Neuron (in vitro differentiated cells): ENCODE measurements at regions not wholly inside any gene's neighbourhood (a gene's known extent, or its start where the extent isn't known, plus 50 kb on each side); places are given as distances from the start of the nearest gene placed in this dataset.

Experiments
- H2AFZ ChIP-seq: one replicate; pipeline ENCODE4 v1.6.1; 2013; ENCODE audit warnings: low read depth, mild to moderate bottlenecking, inconsistent platforms, low read length, moderate library complexity
- H3K27me3 ChIP-seq: one replicate; pipeline ENCODE4 v1.6.1; 2013; ENCODE audit warnings: low read length; ENCODE audit not compliant: insufficient read depth
- H3K36me3 ChIP-seq: one replicate; pipeline ENCODE4 v1.6.1; 2013; ENCODE audit warnings: low read length; ENCODE audit not compliant: insufficient read depth
- H3K4me1 ChIP-seq: one replicate; pipeline ENCODE4 v1.6.1; 2013; ENCODE audit warnings: low read length; ENCODE audit not compliant: insufficient read depth
- H3K4me3 ChIP-seq: 2 replicates; pipeline ENCODE4 v1.5.1; 2013; ENCODE audit warnings: mild to moderate bottlenecking, low read length, moderate library complexity
- H3K9me3 ChIP-seq: one replicate; pipeline ENCODE4 v1.6.1; 2013; ENCODE audit warnings: low read length

DNA sequence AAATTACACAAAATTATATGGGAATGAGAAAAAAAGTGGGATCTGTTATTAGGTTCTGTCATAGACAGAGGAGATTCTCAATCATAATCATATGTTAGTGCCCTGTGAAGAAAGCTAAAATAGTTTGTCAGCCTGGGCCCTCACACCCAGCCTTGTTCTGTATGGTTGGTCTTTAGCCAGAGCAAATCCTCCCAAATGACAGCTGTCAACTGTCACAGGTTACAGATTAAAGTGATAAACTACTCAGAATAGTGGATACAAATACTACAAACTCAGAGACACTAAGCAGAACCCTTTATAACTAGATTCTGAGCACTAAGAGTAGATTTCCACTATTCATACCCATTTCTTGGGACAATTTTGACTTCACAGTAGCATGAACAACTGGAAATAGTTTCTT lies 405.0 kb upstream of the MEF2C start:
- H3K4me3 ChIP-seq: no peak overlapping the region
- H3K27me3 ChIP-seq: no peaks in the 10 kb centered on the region
- no peaks in the 10 kb centered on the region for H3K36me3 ChIP-seq
- peaks cover 2% of the 10 kb centered on the region for H3K4me1 ChIP-seq
- H2AFZ ChIP-seq: no peak overlapping the region
- no peaks in the 10 kb centered on the region for H3K9me3 ChIP-seq

DNA sequence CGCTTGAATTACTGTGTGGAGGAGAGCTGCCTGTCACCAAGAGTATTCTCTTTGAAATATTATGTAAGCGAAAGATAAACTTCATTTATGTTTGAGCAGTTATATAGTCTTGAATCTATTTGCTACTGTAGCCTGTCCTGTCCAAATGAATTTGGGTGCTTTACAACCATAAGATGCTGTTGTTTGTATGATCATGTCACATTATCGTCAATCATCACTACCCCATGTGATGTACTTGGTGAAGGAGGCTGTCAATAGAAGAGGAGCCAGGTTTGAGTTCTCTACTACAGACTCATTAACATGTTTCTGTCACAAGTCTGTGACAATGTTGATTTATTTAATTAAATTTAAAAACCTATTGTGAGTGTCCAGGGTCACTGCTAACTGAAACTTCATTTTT lies 403.3 kb upstream of the MEF2C start:
- no peak overlapping the region for H2AFZ ChIP-seq
- H3K4me1 ChIP-seq: peaks cover 9% of the 10 kb centered on the region
- H3K4me3 ChIP-seq: no peak overlapping the region
- no peaks in the 10 kb centered on the region for H3K9me3 ChIP-seq
- no peaks in the 10 kb centered on the region for H3K27me3 ChIP-seq
- no peaks in the 10 kb centered on the region for H3K36me3 ChIP-seq

DNA sequence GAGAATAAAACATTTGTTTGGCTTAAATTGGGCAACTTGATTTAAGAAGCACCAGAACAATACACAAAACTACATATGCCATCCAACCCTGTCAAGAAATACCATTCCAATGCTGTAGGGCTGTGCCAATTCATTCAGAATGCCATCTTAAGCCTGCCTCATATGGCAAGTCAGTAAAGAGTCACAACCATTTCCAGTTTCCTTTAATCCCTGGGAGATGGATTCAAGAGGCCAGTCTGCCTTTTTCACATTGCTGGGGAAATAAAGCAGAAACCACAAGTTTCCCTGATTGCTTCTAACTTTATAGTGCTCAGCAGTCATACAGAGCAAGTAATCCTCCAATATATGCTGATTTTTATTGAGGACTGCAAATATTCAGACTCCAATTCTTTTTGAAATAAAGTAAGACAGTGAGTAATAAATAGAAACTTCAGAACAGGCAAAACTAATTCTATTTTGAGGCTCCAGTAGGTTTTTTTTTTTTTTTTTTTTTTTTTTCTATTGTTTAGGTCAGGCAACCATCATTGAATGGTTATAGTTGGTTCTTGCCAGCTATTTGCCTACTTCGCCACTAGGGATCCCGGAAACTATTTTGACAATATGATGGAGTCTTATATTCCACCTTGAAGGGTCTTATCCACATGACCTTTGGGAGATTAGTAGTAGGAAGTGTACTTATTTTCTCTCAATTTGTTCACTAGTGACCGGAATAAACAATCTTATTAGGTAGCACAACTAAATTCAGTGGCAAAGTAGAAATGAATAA lies 400.9 kb upstream of the MEF2C start:
- Histone ChIP-seq H3K4me3 (no peak overlapping the region), H3K36me3 (no peaks in the 10 kb centered on the region), H3K27me3 (no peaks in the 10 kb centered on the region), H2AFZ (no peak overlapping the region), H3K4me1 (peaks cover 7% of the 10 kb centered on the region), H3K9me3 (no peaks in the 10 kb centered on the region)

DNA sequence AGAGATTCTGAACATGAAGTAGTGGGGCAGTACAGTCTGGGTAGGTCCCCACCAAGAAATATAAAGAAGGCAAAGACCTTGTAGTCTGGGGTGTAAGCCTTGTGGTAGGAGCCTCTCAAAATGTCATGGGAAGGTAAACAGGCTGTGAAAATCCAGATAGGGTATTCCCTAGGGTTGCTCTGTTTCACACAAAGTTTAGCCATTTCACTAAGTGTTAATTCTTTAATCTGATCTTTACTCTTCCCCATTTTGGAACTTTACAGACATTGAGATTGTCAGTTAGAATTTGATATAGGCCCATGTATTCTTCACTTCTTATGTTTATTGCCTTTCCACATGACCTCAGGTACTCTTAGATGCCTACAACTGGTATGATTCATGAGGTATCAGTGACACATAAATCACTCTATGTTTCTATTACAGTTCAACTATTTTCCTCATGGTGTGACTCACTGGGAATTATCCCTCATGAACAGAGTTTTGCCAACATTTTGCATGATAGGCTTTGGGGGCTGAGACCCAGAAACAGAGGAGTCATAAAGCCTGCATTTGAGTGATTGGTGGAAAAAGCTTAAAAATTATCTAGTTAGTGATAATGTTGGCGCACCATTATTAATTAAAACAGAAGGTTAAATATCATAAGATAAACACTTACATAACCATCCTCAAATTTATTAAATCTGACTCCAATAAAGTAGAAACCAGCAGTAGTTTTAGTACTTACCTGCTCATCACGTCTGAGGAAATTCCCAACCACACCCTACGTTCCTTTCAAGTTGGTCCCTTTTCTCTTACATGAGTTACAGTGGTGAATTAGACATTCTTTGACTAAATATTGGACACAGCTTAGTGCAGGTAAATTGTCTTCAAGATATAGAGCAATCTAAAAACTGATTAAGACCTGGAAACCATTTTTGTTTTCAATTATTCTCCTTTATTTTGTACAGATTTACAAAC lies 399.8 kb upstream of the MEF2C start:
- Histone ChIP-seq H3K4me3 (no peak overlapping the region), H3K27me3 (no peaks in the 10 kb centered on the region), H3K4me1 (peaks cover 7% of the 10 kb centered on the region), H3K36me3 (no peaks in the 10 kb centered on the region), H2AFZ (no peak overlapping the region), H3K9me3 (no peaks in the 10 kb centered on the region)

DNA sequence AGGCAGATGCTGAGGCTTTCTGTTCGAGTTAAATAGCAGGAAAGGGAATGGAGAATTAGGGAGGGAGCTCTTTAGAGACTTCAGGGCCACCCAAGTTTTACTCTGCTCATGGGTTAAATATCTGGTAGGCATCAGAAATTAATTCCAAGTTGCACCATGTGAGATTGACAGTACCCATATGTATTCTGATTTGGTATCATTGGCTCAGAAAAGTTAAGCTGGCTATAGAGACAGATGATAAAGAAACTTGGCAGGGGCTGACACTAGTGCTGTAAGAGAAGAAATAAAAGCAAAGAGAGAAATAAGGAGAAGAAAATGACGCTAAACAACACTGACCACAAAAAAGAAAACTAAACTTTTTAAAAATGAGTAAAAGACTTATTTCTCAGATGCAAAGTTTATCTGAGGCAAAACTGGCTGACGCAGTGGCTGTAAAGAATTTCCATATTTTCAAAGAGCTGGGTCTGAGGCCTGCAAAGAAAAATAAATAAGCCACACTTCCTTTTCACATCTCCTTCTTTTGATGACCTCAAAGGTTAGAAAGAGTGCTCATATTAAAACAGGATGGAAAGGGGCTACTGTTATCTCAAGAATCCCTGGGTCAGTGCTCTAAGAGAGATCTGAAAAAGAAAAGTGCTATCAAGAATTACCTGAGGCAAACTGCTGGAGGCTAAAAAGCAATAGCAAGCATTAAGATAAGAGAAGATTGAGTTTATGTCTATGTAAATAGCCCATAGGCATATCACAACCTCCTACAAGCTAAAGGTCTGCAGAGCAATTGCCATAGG lies 399.0 kb upstream of the MEF2C start:
- Histone ChIP-seq H3K4me3 (no peak overlapping the region), H3K4me1 (peaks cover 7% of the 10 kb centered on the region), H3K36me3 (no peaks in the 10 kb centered on the region), H2AFZ (no peak overlapping the region), H3K27me3 (no peaks in the 10 kb centered on the region), H3K9me3 (no peaks in the 10 kb centered on the region)

DNA sequence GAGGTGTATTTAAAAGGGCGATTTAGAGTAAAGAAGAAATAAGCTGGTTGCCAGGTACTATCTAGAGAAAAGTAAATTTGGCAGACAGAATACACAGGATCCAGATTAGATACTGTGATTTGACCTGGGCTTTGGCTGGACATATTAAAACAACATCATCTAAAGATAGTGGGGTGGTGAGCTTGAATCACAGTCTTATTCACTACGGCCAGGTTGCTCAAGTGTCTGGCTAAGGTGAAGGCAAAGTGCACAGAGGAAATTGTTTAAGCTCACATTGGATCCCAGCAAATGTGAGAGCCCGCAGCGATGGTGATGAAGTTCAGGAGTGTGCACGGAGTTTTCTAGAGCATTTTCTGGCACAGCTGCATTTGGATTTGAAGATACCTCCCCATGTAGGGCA lies 398.2 kb upstream of the MEF2C start:
- Histone ChIP-seq H3K4me3 (no peak overlapping the region), H3K36me3 (no peaks in the 10 kb centered on the region), H2AFZ (no peak overlapping the region), H3K4me1 (peaks cover 7% of the 10 kb centered on the region), H3K27me3 (no peaks in the 10 kb centered on the region), H3K9me3 (no peaks in the 10 kb centered on the region)

DNA sequence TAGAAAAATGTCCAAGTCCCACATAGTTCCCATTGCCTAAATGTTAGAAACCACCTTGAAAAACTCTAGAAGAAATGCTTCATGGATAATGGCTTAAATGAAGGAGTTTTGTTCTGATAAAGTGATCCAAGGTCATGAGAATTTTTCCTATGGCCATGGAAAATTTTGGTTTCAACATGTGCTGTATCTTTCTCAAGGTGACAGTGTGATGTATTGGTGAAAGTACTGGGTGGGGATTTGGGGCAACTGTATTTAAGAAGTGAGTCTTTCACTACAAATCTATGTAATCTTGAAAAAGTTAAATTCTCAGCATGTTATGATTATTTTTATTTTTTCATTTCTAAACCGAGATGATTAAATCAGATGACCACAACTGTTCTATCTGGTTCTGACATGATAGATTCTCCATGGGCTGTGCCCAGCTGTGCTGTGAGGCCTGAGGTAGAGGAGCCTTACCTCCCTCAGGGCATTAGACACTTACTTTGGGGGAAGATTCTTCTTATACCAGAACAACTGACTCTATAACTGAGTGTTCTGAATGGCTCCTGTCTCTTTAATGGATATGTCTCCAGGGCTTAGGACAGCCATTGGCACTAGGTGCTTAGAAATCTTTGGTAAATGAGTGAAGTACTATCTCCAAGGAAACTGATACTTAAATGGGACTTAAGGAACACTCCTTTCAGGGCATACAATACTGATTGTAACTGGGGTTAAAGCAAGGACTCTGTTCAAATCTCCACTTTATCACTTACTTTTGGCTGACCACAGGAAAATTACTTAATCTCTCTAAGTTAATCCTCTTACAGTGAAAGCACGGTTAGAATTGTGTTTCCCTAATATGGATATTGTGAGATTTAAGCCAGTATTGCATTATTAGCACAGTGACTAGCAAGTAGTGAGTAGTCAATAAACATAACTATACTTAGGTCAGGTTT lies 397.4 kb upstream of the MEF2C start:
- H3K4me3 ChIP-seq: no peak overlapping the region
- peaks cover 10% of the 10 kb centered on the region for H3K4me1 ChIP-seq
- no peaks in the 10 kb centered on the region for H3K27me3 ChIP-seq
- H3K36me3 ChIP-seq: no peaks in the 10 kb centered on the region
- no peaks in the 10 kb centered on the region for H3K9me3 ChIP-seq
- H2AFZ ChIP-seq: no peak overlapping the region

DNA sequence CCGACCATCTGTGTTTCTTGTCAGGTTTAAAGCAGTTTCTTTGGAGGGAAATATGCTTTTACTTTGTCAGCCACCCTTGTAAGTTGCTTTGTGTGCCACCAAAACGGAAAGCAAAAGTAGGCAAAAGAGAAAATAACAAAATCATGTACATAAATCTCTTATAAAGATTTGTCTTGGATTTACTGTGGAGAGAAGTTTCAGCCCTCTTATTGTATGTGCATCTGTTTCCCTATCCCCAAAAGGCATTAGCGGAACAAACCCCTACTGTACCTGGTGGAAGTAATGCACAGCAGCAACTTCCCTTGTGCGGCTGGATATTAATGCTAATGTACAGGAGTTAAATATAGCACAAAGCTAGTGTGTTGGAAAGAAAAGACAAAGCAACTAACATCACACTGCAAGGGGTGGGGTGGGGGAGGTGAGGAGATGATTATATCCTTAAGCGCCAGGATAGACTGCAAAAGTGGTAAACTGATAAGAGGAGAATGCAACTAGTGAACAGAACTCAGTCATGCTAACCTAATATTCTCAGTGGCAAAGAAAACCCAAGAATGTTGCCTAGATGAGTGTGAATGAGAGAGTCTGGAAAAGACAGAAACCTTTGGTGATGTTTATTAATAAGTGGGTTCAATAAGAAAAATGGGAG lies 396.5 kb upstream of the MEF2C start:
- H3K4me1 ChIP-seq: peaks cover 15% of the 10 kb centered on the region
- H2AFZ ChIP-seq: no peak overlapping the region
- no peaks in the 10 kb centered on the region for H3K36me3 ChIP-seq
- no peaks in the 10 kb centered on the region for H3K9me3 ChIP-seq
- no peaks in the 10 kb centered on the region for H3K27me3 ChIP-seq
- no peak overlapping the region for H3K4me3 ChIP-seq

DNA sequence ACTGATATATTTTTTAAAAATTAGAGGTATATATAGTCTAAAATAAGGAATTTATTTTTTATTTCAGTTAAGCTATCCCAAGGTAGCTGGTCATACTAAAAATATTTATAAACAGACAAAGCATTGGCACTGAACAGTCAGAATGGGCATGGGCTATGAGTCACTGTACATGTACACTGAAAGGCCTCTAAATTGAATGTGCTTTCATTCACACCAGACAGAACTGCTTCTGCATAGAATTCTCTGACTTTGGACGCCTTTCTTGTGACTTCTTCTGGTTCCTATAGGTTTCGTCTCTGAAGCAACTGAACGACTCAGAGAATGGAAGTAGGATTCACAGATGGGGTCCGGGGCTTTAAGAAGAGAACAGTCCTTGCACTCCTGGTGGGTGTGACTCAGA lies 394.8 kb upstream of the MEF2C start:
- Histone ChIP-seq H2AFZ (no peak overlapping the region), H3K4me3 (no peak overlapping the region), H3K36me3 (no peaks in the 10 kb centered on the region), H3K27me3 (no peaks in the 10 kb centered on the region), H3K9me3 (no peaks in the 10 kb centered on the region), H3K4me1 (peaks cover 15% of the 10 kb centered on the region)

DNA sequence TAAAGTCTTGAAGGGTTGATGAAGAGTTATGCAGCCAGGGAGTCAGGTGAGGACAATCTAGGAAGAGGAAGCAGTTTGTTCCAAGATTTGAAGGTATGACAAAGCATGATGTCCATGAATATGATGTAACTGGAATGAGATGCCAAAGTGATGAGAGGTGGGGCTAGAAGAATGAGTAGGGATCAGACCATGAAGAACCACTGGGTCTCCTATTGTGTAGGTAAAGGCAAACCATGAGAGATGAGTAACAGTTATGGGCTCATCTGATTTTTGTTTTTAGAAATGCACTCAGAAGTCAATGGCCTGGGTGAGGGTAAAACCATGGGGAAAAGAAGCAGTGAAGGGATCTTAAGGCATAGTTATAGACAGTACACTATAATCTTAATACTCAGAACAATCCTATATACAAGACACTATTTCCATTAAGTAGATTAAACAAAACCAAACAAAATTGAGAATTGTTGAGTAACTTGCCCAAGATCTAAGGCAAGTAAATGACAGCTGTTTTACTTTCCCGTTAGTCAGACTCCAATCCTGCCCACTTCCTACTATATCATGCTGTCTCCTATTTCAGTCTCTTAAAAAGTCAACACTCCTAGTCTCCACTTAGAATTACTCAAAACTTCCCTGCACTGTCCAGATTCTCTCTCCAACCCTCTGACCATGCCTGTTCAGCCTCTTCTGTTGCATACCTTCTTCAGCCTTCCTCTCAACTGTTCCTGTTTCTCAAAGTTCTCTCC lies 393.8 kb upstream of the MEF2C start:
- no peak overlapping the region for H2AFZ ChIP-seq
- H3K4me1 ChIP-seq: peaks cover 8% of the 10 kb centered on the region
- no peaks in the 10 kb centered on the region for H3K9me3 ChIP-seq
- no peaks in the 10 kb centered on the region for H3K27me3 ChIP-seq
- no peak overlapping the region for H3K4me3 ChIP-seq
- no peaks in the 10 kb centered on the region for H3K36me3 ChIP-seq

DNA sequence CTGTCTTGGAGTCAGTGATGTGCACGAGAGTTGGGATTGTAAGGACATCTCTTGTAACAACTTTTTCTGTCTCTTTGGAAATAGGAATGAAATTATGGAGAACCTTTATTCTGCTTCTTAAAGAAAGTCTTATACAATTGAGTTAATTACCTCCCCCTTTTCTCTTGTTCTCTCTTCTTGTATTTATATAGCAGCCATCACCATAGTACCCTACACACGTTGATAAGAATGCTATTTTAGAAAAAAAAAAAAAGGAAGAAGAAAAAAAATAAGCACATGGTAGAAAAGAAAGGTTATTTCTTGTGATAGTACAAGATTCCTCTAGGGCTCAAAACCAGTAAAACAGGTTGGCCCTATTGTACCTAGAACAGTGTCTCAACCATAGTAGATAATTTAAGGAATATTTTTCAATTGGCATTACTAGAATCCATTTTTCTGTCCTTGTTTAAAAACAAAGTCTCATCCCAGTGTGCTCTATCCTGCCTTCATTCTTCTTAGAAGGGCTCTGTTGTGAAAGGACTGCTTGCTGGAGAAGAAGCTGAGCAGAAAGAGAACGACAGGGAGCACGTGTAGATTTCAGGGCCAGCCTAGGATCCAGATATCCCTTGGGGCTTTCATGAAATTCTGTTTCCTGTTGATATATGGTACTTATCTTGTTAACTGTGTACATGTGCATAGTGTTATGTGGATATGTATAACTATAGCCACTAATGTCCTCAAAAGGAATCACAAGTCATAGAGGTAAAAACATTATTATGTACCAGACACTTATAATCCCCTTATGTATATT lies 392.3 kb upstream of the MEF2C start:
- Histone ChIP-seq H3K4me1 (peaks cover 8% of the 10 kb centered on the region), H3K27me3 (no peaks in the 10 kb centered on the region), H3K9me3 (no peaks in the 10 kb centered on the region), H2AFZ (no peak overlapping the region), H3K36me3 (no peaks in the 10 kb centered on the region), H3K4me3 (no peak overlapping the region)
